ENCODE measurements at regions not wholly inside any gene's neighbourhood (a gene's known extent, or its start where the extent isn't known, plus 50 kb on each side); places are given as distances from the start of the nearest gene placed in this dataset.

- no peak overlapping the region for H3K4me2 ChIP-seq (ENCODE audit: low read depth, low read length, poor library complexity, severe bottlenecking)
- H3K27me3 ChIP-seq (ENCODE audit: low read length) = no peaks in the 10 kb centered on the region
- no peaks in the 10 kb centered on the region for H3F3A ChIP-seq (ENCODE audit: insufficient read depth)
- H3K4me3 ChIP-seq (ENCODE audit: insufficient read depth, low read length, poor library complexity, severe bottlenecking) = no peak overlapping the region
- no peaks in the 10 kb centered on the region for H3K79me2 ChIP-seq (ENCODE audit: insufficient read depth, low read length)
- H3K9ac ChIP-seq (ENCODE audit: low read length) = no peak overlapping the region
- H4K20me1 ChIP-seq (ENCODE audit: low read depth, low read length) = no peaks in the 10 kb centered on the region
- no peaks in the 10 kb centered on the region for H3K9me3 ChIP-seq (ENCODE audit: insufficient read depth, low read length)
- H3K9me2 ChIP-seq (replicated peaks; ENCODE audit: insufficient read depth, low read length) = no peaks in the 10 kb centered on the region
- no peak overlapping the region for H2AFZ ChIP-seq (ENCODE audit: low read depth, low read length, severe bottlenecking)
- no peak overlapping the region for H3K27ac ChIP-seq (ENCODE audit: low read depth, low read length)
- TF ChIP-seq EZH2phosphoT487 (conservative IDR thresholded peaks at IDR 0.05; ENCODE audit: low read length) (no peak), CTCF (IDR thresholded peaks at IDR 0.05; ENCODE audit: insufficient read depth, low read length, poor library complexity, severe bottlenecking) (no peak)
- no peaks in the 10 kb centered on the region for H3K36me3 ChIP-seq (ENCODE audit: low read length)
Measured at GRCh38 chr1:37424523-37424922, 49.9 kb upstream of the ZC3H12A start.

All from SU-DHL-6 (cell line).